Lung (tissue), 11 donors: ENCODE measurements at regions not wholly inside any gene's neighbourhood (a gene's known extent, or its start where the extent isn't known, plus 50 kb on each side); places are given as distances from the start of the nearest gene placed in this dataset.

ENCODE experiments used
- ATAC-seq: fragments of 200-7000 bp; cut with Tn5 transposase; one replicate; pipeline ENCODE4 v1.9.1; 2020; ENCODE audit warnings: moderate number of reproducible peaks; ENCODE audit not compliant: insufficient read depth, low FRiP score
- DNase-seq, 3 donors: peaks; one replicate each; pipeline ENCODE4 v3.0.0-alpha.2; 2013 to 2017
- H3K27ac ChIP-seq, 2 donors: one replicate each; pipeline ENCODE4 v1.5.1; 2013; ENCODE audit warnings: mild to moderate bottlenecking in 2 of 2, moderate library complexity in 2 of 2, control low read depth in 1 of 2, inconsistent platforms in 1 of 2, low read depth in 1 of 2, low read length in 1 of 2
- H3K27me3 ChIP-seq, 3 donors: one replicate each; pipeline ENCODE4 v1.5.1; 2013; ENCODE audit warnings: low read length in 2 of 3; ENCODE audit not compliant: control insufficient read depth in 3 of 3, insufficient read depth in 3 of 3
- H3K36me3 ChIP-seq, 4 donors: one replicate each; pipeline ENCODE4 v1.5.1; 2013; ENCODE audit warnings: low read length in 4 of 4, mild to moderate bottlenecking in 1 of 4, moderate library complexity in 1 of 4; ENCODE audit not compliant: control insufficient read depth in 4 of 4, insufficient read depth in 4 of 4
- H3K4me1 ChIP-seq, 5 donors: one replicate each; pipeline ENCODE4 v1.5.1; 2013; ENCODE audit warnings: low read length in 5 of 5, mild to moderate bottlenecking in 2 of 5, moderate library complexity in 1 of 5; ENCODE audit not compliant: control insufficient read depth in 5 of 5, insufficient read depth in 5 of 5
- H3K4me3 ChIP-seq: one replicate; pipeline ENCODE4 v1.5.1; 2013; ENCODE audit warnings: mild to moderate bottlenecking, control low read depth, moderate library complexity
- H3K9ac ChIP-seq, 2 donors: one replicate each; pipeline ENCODE4 v1.5.1; 2013; ENCODE audit warnings: low read length in 2 of 2, control low read depth in 1 of 2; ENCODE audit not compliant: insufficient read depth in 1 of 2
- H3K9me3 ChIP-seq, 4 donors: one replicate each; pipeline ENCODE4 v1.5.1; 2013; ENCODE audit warnings: low read length in 3 of 4, mild to moderate bottlenecking in 1 of 4, moderate library complexity in 1 of 4; ENCODE audit not compliant: control insufficient read depth in 4 of 4, insufficient read depth in 3 of 4
- WGBS, 2 donors: extraction: QIAGEN DNeasy Blood & Tissue Kit; methylation state at CpG; one replicate each; pipeline ENCODE4 v1.1.7; 2013; 5-methylcytosine and 5-hydroxymethylcytosine counted together
- TF ChIP-seq, protein P1 (sequence below): IDR thresholded peaks from 2 replicates; pipeline ENCODE4 v1.5.1; 2012; ENCODE audit warnings: mild to moderate bottlenecking; ENCODE audit errors: control extremely low read depth, extremely low read depth
- donor health status: control.
- donor health status: control.
- donor health status: Bipolar disorder and iron deficiency.
- donor health status: healthy.
- donor health status: DM: yes; HTN: yes; CAD: no.

DNA sequence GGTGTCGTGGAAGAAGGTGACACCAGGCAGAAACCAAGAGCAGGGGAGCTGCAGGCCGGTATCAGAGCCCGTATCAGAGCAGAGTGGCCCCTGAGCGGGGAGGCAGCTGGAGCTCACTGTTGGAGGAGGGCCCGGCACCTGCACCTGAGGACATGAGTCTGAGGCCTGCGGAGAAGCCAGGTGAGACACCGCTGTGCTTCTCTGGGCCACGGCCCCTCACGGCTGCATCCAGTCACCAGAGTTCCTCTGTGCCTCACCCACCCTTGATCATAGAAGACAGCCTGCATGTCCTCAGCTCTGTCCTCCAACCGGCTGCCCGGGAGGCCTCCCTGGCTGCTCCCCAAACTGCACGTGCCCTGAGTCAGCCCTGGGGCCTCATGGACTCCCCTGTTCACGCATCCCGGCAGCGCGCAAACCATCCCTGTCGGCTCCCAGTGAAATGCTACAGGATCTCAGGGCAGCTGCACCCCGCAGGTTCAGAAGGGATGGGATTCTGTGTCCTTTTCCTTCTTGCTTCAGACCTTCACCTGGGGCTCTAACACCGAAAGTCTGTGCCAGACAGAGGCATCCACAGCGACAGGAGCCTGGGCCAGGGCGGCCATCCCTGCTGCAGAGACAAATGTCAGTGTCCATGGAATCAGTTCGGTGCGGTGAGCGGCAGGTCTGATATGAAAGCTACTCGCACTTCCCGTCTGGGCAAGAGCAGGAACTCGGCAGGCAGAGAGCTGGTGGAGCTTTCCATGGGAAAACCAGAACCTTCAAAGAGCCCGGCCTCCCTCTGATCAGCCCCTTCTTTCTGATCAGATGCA, 111.9 kb upstream of the FAM20C start:
- Histone ChIP-seq H3K27me3 (no peaks in the 10 kb centered on the region), H3K4me1 (peaks cover 0 to 6% (median 0%) of the 10 kb centered on the region in 5 donors), H3K9me3 (no peaks in the 10 kb centered on the region), H3K27ac (no peak overlapping the region), H3K36me3 (no peaks in the 10 kb centered on the region), H3K4me3 (no peak overlapping the region), H3K9ac (no peak overlapping the region)
- ATAC-seq: no peak
- 89 to 94% methylated on average over 28 of the region's 28 CpGs for WGBS, 2 donors
- TF ChIP-seq, protein P1, sequence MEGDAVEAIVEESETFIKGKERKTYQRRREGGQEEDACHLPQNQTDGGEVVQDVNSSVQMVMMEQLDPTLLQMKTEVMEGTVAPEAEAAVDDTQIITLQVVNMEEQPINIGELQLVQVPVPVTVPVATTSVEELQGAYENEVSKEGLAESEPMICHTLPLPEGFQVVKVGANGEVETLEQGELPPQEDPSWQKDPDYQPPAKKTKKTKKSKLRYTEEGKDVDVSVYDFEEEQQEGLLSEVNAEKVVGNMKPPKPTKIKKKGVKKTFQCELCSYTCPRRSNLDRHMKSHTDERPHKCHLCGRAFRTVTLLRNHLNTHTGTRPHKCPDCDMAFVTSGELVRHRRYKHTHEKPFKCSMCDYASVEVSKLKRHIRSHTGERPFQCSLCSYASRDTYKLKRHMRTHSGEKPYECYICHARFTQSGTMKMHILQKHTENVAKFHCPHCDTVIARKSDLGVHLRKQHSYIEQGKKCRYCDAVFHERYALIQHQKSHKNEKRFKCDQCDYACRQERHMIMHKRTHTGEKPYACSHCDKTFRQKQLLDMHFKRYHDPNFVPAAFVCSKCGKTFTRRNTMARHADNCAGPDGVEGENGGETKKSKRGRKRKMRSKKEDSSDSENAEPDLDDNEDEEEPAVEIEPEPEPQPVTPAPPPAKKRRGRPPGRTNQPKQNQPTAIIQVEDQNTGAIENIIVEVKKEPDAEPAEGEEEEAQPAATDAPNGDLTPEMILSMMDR: no peak
- no peak for DNase-seq

DNA sequence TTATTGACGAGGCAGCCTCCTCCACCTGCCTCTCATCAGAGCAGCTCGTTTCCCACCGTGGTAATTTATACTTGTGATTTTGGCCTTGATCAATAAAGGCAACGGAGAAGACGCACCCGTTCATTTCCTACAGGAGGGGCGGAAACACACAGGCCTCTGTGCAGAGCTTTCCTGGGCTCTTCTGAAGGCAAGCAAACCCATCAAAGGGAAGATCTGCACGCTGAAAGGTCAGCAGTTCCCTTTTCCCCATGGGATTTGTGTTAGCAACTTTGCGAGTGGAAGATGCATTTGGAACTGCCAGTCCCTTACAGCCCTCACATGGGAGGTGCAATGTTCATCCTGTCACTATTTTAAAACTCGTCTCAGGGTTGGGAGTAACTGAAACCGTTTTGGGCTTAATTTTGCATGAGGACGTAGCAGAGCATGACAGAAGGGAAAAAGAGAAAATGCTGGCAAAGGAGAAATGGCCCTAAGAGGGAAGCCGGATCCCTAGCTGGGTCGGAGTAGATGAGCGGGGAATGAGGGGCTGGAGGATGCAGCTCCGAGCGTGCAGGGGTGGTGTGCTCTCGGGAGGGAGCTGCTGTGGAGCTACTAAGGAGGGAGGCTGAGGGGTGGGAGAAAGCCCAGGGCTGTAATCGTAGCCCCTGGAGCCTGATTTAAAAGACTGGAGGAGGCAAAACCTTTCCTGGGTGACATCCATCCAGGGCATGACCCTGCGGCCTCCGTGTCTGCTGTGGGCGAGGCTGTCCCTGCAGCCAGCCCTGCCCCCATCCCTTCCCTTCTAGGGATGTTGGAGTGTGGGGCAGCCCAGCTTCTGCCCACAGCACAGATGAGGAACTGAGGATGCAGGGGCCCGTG, 111.1 kb upstream of the FAM20C start:
- DNase-seq: no peak
- WGBS, 2 donors: 78 to 80% methylated on average over 23 of the region's 23 CpGs
- H3K36me3 ChIP-seq: no peaks in the 10 kb centered on the region

DNA sequence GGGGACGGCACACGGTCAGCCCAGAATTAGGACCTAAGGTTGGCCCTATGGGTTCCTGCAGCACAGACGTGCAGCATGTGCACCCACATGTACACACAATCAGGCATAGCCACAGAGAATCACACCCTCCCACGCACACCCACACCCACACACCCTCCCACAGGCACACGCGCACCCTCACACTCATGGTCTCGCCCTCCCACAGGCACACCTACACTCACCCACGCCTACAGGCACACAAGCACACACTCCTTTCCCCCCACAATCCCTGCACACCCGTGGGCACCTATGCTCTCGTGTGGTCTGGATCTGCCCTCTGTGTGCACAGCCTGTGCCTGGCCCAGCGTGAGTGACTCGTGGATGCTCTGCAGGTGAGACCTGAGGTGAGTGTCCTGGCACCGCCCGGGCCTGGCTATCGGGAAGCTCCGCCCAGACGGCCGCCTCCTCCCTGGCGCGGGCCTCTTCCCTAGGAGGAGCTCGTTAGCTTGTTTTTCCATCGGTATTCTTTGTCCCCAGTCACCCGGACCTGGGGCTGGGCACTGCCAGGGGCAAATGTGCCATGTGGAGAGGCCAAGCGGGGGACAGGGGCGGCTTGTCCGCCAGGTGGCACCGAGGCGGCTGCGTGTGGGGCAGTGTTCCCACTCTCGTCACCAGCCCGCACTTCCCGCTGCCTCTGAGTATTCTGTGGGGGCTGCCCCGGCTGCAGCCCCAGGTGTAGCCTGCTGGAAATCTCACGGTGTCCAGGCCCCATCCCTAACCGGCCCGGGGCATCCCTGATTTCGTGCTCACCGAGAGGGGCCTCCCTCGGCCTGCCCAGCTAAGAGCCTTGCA, 110.2 kb upstream of the FAM20C start:
- ATAC-seq: no peak
- Histone ChIP-seq H3K4me1 (peaks cover 0 to 7% (median 0%) of the 10 kb centered on the region in 5 donors), H3K9me3 (no peaks in the 10 kb centered on the region), H3K9ac (no peak overlapping the region), H3K4me3 (no peak overlapping the region), H3K36me3 (no peaks in the 10 kb centered on the region), H3K27ac (no peak overlapping the region), H3K27me3 (no peaks in the 10 kb centered on the region)
- DNase-seq: no peak
- TF ChIP-seq, protein P1: no peak
- WGBS, 2 donors: 74 to 81% methylated on average over 38 to 39 of the region's 39 CpGs

More for the DNA sequence above, 111.1 kb upstream of the FAM20C start:
- H3K4me1 ChIP-seq: peaks cover 0 to 7% (median 0%) of the 10 kb centered on the region in 5 donors
- TF ChIP-seq, protein P1: no peak
- no peaks in the 10 kb centered on the region for H3K27me3 ChIP-seq
- H3K4me3 ChIP-seq: no peak overlapping the region
- H3K9me3 ChIP-seq: no peaks in the 10 kb centered on the region
- H3K27ac ChIP-seq: no peak overlapping the region
- no peak for ATAC-seq
- no peak overlapping the region for H3K9ac ChIP-seq
